GM12864 (cell line): ENCODE measurements at regions not wholly inside any gene's neighbourhood (a gene's known extent, or its start where the extent isn't known, plus 50 kb on each side); places are given as distances from the start of the nearest gene placed in this dataset.

Source experiments
- DNase-seq: peaks from one replicate; pipeline ENCODE4 v3.0.0-alpha.2; 2011; ENCODE audit warnings: low read depth
- H3K4me3 ChIP-seq: 2 replicates; pipeline ENCODE4 v1.5.1; 2011; ENCODE audit warnings: mild to moderate bottlenecking, low read depth, low read length, control low read depth
- TF ChIP-seq, protein P1 (sequence below): IDR thresholded peaks from 2 replicates; pipeline ENCODE4 v1.5.1; 2011; ENCODE audit warnings: low read depth, mild to moderate bottlenecking, moderate library complexity, low read length, control low read depth, inconsistent platforms; ENCODE audit errors: missing control alignments

DNA sequence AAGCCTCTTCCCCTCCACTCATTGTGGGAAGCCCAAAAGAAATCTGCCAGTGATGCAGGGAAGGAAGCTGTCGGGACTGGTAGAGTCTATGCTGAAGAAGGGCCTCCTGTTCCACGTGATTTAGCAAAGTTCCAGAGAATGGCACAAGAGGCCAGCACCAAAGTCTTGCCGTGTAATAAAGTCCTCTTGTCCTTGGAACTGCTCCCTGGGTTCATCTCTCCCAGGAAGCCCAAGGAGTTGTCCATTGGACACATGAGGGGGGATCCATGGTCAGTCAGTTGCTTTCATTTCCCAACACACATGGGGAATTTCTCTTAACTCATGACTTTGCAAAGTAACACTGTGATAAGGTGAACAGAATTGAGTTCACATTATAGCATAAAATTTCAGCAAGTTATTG is 116.1 kb upstream of the RAB4A start:
- TF ChIP-seq, protein P1, sequence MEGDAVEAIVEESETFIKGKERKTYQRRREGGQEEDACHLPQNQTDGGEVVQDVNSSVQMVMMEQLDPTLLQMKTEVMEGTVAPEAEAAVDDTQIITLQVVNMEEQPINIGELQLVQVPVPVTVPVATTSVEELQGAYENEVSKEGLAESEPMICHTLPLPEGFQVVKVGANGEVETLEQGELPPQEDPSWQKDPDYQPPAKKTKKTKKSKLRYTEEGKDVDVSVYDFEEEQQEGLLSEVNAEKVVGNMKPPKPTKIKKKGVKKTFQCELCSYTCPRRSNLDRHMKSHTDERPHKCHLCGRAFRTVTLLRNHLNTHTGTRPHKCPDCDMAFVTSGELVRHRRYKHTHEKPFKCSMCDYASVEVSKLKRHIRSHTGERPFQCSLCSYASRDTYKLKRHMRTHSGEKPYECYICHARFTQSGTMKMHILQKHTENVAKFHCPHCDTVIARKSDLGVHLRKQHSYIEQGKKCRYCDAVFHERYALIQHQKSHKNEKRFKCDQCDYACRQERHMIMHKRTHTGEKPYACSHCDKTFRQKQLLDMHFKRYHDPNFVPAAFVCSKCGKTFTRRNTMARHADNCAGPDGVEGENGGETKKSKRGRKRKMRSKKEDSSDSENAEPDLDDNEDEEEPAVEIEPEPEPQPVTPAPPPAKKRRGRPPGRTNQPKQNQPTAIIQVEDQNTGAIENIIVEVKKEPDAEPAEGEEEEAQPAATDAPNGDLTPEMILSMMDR, result no peak
- no peak for DNase-seq
- H3K4me3 ChIP-seq, result no peak overlapping the region

DNA sequence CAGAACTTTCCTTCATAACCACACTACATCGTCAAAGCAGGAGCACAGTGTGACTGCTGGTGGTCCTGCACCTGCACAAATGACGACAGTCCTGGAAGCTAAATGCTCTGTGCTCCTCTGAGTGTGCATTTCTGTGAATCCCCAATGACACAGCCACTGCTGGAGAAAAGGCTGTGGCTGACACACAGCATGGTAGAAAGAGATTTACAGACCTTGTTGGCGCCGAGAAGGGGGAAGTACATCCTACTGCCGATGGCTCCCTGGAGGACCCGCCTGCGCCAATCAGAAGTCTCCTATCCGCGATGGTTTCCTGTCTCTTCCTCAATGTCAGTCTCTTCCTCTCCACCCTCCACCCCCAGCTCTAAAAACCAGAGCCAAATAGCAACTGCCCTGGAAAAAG is 115.4 kb upstream of the RAB4A start:
- DNase-seq, result no peak
- TF ChIP-seq, protein P1, result no peak
- H3K4me3 ChIP-seq, result no peak overlapping the region

DNA sequence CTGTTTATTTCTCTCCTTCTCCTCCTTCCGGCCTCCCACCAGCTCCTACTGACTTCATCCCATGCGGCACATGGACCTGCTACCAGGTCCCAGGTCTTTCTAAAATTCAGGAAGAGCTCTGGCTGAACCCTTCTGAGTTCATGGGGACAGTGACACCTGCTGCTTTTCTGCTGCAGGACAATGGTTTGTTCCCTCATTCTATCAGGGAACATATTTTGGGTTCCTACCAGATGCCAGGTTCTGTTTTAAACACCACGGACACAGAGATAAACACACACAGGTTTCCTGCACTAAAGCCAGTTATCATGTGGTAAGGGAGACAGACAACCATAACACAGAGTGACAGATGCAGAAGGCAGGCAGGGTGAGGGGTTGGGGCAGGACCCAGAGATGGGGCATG is 114.0 kb upstream of the RAB4A start:
- no peak for DNase-seq
- TF ChIP-seq, protein P1, result peak; percentile 12
- H3K4me3 ChIP-seq, result no peak overlapping the region

DNA sequence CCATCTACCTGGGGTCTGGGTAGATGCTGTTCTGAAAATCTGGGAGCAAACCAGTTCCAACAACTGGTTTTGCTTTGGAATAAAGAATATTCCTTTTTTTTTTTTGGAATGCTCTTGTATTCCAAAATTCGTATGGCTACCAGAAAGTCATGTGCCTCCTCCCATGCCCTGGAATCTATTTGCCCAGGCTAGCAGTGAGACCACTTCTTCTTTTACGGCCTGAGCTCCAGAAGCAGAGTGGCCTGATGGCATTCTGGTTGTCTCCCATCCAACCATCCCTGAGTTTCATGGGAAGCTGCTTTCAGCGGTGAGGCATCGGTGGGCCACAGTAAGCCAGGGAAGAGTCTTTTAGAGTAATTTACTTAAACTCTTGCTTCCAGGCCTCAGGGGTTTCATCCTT is 113.4 kb upstream of the RAB4A start:
- no peak overlapping the region for H3K4me3 ChIP-seq
- TF ChIP-seq, protein P1, result no peak
- no peak for DNase-seq

DNA sequence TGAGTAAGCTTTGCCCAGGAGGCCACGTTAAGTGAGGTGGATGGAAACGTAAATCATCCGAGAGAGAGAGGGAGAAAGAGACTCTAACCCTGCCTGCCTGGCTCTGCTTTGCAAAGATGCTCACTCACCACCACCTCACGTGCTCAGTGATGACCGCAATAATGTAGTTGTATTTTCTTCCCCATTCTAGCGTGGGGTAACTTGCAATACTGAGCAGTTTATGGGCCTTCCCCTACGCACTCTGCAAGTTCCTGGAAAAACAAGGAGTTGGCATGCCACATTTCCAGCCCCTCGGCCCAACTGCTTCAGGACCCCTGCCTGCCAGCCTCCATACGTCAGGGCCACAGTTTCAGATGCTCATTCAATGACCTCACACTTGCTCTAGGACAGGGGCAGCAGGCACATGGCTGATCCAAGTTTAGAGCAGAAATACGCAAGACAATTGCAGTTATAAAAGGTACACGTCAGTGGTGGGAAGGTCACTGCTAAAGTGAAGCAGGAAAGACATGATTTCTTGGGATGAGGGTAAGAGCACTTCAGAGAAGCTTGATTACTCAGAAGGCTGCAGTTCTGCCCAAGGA is 112.5 kb upstream of the RAB4A start:
- DNase-seq, result no peak
- TF ChIP-seq, protein P1, result no peak
- H3K4me3 ChIP-seq, result no peak overlapping the region

DNA sequence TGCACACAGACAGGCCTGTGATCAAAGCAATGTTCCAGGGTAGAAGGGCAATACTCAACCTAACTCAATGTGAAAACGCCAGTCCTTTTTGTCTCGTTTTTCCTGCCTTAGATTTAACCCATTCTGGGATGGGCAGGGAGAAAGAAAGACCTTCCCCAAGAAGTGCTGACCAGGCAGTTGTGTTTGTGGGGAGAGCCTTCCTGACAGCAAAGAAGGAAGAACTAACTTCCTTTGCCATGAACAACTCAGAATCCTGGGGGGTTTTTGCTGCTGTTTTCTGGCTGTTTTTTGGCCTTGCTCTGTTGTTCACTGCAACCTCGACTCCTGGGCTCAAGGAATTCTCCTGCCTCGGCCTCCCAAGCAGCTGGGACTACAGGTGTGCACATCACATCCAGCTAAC is 112.0 kb upstream of the RAB4A start:
- TF ChIP-seq, protein P1, result no peak
- DNase-seq, result no peak

DNA sequence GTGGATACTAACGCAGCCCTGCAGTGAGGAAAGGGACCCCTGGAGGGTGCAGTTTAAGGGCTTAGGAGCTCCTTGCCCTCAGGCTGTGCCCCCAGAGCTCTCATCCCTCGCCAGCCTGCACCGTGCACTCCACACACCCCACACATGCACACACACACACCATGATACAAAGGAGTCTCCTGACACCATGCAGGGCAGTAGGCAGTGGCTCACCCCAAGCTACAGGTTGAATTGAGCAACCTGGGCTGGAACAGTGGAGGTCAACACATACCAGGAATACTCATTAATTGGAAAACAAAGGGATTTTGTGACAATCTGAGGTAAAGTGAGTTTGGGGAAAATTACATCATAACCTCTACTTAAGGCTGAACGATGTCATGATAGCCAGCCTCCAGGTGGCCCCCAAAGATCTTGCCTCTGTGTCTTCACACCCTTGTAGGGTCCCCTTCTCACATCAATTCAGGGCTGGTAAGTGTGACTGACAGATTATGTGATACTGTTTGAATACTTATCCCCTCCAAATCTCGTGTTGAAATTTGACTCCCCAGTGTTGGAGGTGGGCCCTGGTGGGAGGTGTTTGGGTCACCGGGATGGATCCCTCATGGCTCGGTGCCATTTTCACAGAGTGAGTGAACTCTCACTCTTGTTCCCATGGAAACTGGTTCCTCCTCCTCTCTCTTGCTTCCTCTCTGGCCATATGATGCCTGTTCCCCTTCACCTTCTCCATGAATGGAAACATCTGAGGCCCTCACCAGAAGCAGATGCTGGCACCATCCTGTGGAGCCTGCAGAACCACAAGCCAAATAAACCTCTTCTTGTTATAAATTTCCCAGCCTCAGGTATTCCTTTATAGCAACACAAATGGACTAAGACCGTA is 111.0 kb upstream of the RAB4A start:
- H3K4me3 ChIP-seq, result no peak overlapping the region
- TF ChIP-seq, protein P1, result no peak
- no peak for DNase-seq

More for the DNA sequence above, 112.0 kb upstream of the RAB4A start:
- no peak overlapping the region for H3K4me3 ChIP-seq
